ENCODE measurements at regions not wholly inside any gene's neighbourhood (a gene's known extent, or its start where the extent isn't known, plus 50 kb on each side); places are given as distances from the start of the nearest gene placed in this dataset.

DNA sequence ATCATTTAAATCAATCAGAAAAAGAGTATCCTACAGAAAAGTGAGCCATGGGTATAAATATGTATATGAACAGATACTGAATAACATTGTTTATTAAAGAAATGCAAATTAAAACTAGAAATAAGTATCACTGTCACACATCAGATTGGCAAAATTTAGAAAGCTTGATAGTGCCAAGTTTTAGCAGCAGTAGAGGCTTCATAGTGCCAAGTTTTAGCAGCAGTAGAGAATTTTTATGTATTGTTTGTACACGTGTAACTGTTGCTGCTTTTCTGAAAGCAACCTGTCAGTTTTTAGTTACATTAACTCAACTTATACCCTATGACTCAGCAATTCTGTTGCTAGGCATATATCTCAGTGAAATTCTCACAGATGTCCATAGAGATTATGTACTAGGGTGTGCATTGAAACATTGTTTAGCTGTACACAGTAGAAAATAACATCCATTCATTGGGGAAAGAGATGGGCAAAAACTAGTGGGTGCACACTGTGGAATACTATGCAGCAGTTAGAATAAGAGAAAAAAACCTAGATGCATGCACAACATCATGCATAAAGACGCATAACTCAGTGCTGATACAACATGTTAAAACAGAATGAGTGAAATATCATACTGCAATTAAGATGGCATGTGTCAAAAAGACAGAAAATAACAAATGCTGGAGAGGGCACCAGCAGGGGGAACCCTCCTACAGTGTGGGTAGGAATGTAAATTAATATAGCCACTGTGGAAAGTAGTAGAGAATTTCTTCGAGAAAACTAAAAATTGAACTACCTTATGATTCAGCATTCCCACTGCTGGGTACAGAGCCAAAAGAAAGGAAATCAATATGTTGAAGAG lies 294.5 kb upstream of the NT5C1B start (continued):
- TF ChIP-seq, protein P1, sequence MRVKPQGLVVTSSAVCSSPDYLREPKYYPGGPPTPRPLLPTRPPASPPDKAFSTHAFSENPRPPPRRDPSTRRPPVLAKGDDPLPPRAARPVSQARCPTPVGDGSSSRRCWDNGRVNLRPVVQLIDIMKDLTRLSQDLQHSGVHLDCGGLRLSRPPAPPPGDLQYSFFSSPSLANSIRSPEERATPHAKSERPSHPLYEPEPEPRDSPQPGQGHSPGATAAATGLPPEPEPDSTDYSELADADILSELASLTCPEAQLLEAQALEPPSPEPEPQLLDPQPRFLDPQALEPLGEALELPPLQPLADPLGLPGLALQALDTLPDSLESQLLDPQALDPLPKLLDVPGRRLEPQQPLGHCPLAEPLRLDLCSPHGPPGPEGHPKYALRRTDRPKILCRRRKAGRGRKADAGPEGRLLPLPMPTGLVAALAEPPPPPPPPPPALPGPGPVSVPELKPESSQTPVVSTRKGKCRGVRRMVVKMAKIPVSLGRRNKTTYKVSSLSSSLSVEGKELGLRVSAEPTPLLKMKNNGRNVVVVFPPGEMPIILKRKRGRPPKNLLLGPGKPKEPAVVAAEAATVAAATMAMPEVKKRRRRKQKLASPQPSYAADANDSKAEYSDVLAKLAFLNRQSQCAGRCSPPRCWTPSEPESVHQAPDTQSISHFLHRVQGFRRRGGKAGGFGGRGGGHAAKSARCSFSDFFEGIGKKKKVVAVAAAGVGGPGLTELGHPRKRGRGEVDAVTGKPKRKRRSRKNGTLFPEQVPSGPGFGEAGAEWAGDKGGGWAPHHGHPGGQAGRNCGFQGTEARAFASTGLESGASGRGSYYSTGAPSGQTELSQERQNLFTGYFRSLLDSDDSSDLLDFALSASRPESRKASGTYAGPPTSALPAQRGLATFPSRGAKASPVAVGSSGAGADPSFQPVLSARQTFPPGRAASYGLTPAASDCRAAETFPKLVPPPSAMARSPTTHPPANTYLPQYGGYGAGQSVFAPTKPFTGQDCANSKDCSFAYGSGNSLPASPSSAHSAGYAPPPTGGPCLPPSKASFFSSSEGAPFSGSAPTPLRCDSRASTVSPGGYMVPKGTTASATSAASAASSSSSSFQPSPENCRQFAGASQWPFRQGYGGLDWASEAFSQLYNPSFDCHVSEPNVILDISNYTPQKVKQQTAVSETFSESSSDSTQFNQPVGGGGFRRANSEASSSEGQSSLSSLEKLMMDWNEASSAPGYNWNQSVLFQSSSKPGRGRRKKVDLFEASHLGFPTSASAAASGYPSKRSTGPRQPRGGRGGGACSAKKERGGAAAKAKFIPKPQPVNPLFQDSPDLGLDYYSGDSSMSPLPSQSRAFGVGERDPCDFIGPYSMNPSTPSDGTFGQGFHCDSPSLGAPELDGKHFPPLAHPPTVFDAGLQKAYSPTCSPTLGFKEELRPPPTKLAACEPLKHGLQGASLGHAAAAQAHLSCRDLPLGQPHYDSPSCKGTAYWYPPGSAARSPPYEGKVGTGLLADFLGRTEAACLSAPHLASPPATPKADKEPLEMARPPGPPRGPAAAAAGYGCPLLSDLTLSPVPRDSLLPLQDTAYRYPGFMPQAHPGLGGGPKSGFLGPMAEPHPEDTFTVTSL (CRISPR knock-in tag; IDR thresholded peaks at IDR 0.05; ENCODE audit: borderline replicate concordance), result no peak

DNA sequence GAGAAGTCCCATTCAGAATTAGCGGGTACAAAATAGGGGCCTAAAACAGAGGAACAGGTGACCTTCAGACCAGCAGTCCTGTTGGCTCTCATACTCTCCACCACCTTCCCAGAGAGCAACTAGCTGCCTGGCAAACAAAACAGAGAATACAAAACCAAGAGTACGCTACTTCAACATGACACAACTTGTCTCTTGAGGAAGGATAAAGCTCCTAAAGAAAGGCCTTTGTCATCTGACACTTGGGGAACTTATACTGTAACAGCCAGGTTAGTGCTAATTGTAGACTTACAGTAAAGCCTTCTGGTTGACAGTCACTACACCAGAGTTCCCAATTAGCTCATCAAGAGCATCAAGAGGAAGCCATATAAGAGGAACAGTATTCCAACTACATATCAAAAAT lies 282.1 kb upstream of the NT5C1B start:
- in situ Hi-C loops (cut with HindIII; ENCODE audit: extremely low pct_ligation_motif_present, low pct_unique_long_range_greater_than_20kb) (no loop called here), intact Hi-C loops (cut with micrococcal nuclease; ENCODE audit: unreplicated experiment) (no loop called here)
- no peak for DNase-seq (ENCODE audit: low spot score)
- POLR2A ChIA-PET, result no interaction called here
- no peak overlapping the region for H3K4me3 ChIP-seq (replicated peaks in 1 of 3; ENCODE audit: insufficient read depth in 1 of 3, low read depth in 2 of 3, low read length in 3 of 3)
- no peak for FAIRE-seq
- 91% methylated on average over 2 of the region's 2 CpGs for WGBS (ENCODE audit: low lambda C conversion rate)
- TF ChIP-seq ZNF382 (CRISPR knock-in tag; IDR thresholded peaks at IDR 0.05; ENCODE audit: borderline replicate concordance), result no peak
- no peak for TF ChIP-seq ZNF343 (CRISPR knock-in tag; IDR thresholded peaks at IDR 0.05)
- no peak overlapping the region for H3K9ac ChIP-seq (ENCODE audit: insufficient read depth, low read depth, low read length)
- no peaks in the 10 kb centered on the region for H3K9me3 ChIP-seq (ENCODE audit: low read length)
- H3K79me2 ChIP-seq (ENCODE audit: insufficient read depth, low read length), result no peaks in the 10 kb centered on the region
- H4K20me1 ChIP-seq (ENCODE audit: insufficient read depth, low read length), result no peaks in the 10 kb centered on the region
- H3K36me3 ChIP-seq (replicated peaks in 1 of 2; ENCODE audit: control insufficient read depth in 1 of 2, insufficient read depth in 2 of 2, low read length in 2 of 2), result no peaks in the 10 kb centered on the region
- H3K27me3 ChIP-seq (ENCODE audit: control insufficient read depth in 1 of 2, insufficient read depth in 2 of 2, low read length in 2 of 2), result no peaks in the 10 kb centered on the region
- H3K4me2 ChIP-seq (ENCODE audit: low read depth, low read length), result no peak overlapping the region
- BruUV-seq (replicated peaks), result no TSS peak
- CTCF ChIA-PET (ENCODE audit: low intra/inter-chr PET ratio, low total read pairs), result no interaction called here
- no peak overlapping the region for H3K27ac ChIP-seq (ENCODE audit: extremely low read length, insufficient read depth, low read length)
- ATAC-seq, result no peak
- 0 out of 2 replicates have a peak, but pooled peaks cover 7% of the 10 kb centered on the region for H3K4me1 ChIP-seq (ENCODE audit: insufficient read depth, low read length)
- H2AFZ ChIP-seq (ENCODE audit: low read length), result no peak overlapping the region
